Hepatocyte (in vitro differentiated cells): ENCODE measurements at regions not wholly inside any gene's neighbourhood (a gene's known extent, or its start where the extent isn't known, plus 50 kb on each side); places are given as distances from the start of the nearest gene placed in this dataset.

Experiments
- EZH2 ChIP-seq: fragments of 200-600 bp; sonication (generic); IDR thresholded peaks from 2 replicates; pipeline ENCODE4 v1.6.1; 2016; ENCODE audit warnings: antibody characterized with exemption, mild to moderate bottlenecking, borderline replicate concordance
- EZH2phosphoT487 ChIP-seq: fragments of 200-600 bp; sonication (generic); IDR thresholded peaks from one replicate; pipeline ENCODE4 v1.6.1; 2018; ENCODE audit warnings: antibody characterized with exemption, mild to moderate bottlenecking, low read depth, moderate library complexity; ENCODE audit not compliant: unreplicated experiment, severe bottlenecking
- TF ChIP-seq, protein P1 (sequence below): fragments of 200-600 bp; sonication (generic); IDR thresholded peaks from 2 replicates; pipeline ENCODE4 v1.5.1; 2016; ENCODE audit warnings: antibody characterized with exemption, mild to moderate bottlenecking; ENCODE audit not compliant: poor library complexity

- TF ChIP-seq EZH2phosphoT487, result no peak
- TF ChIP-seq, protein P1, sequence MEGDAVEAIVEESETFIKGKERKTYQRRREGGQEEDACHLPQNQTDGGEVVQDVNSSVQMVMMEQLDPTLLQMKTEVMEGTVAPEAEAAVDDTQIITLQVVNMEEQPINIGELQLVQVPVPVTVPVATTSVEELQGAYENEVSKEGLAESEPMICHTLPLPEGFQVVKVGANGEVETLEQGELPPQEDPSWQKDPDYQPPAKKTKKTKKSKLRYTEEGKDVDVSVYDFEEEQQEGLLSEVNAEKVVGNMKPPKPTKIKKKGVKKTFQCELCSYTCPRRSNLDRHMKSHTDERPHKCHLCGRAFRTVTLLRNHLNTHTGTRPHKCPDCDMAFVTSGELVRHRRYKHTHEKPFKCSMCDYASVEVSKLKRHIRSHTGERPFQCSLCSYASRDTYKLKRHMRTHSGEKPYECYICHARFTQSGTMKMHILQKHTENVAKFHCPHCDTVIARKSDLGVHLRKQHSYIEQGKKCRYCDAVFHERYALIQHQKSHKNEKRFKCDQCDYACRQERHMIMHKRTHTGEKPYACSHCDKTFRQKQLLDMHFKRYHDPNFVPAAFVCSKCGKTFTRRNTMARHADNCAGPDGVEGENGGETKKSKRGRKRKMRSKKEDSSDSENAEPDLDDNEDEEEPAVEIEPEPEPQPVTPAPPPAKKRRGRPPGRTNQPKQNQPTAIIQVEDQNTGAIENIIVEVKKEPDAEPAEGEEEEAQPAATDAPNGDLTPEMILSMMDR, result no peak
- no peak for TF ChIP-seq EZH2
These were observed 86.4 kb upstream of the SEZ6L start for GRCh38 chr22:26082866-26083265.
